Activated T-helper 17 cell treated with anti-CD3 and anti-CD28 coated beads, Interleukin-2, amount 50 U/mL, for 72 hours (primary cell): ENCODE measurements at regions not wholly inside any gene's neighbourhood (a gene's known extent, or its start where the extent isn't known, plus 50 kb on each side); places are given as distances from the start of the nearest gene placed in this dataset.
A peak's percentile ranks its signal among the peaks of the same experiment; 100 is the strongest.
"Not testable (repeated sequence)": the region's sequence is repeated elsewhere in the genome, so short reads cannot be mapped to it uniquely, and the experiment has no call there.

ENCODE experiments used
- ATAC-seq: fragments of 150-1000 bp; cut with Tn5 transposase; replicated peaks from 2 replicates; pipeline ENCODE4 v1.10.0; 2021; ENCODE audit warnings: mild to moderate bottlenecking, moderate library complexity
- H3K27ac Mint-ChIP-seq: one replicate; pipeline ENCODE4 v1.8.0; 2022; ENCODE audit warnings: mixed read lengths
- H3K27me3 Mint-ChIP-seq: one replicate; pipeline ENCODE4 v1.8.0; 2022; ENCODE audit warnings: mixed read lengths
- H3K36me3 Mint-ChIP-seq: one replicate; pipeline ENCODE4 v1.8.0; 2022; ENCODE audit warnings: low read depth, mild to moderate bottlenecking, mixed read lengths
- H3K4me1 Mint-ChIP-seq: one replicate; pipeline ENCODE4 v1.8.0; 2022; ENCODE audit warnings: mixed read lengths
- H3K4me3 Mint-ChIP-seq: one replicate; pipeline ENCODE4 v1.8.0; 2022; ENCODE audit warnings: mild to moderate bottlenecking, mixed read lengths
- H3K9me3 Mint-ChIP-seq: one replicate; pipeline ENCODE4 v1.8.0; 2022; ENCODE audit warnings: mixed read lengths

GRCh38 chr21:6428498-6429092, 4092.8 kb upstream of the TPTE start:
- not testable (repeated sequence) for H3K27ac Mint-ChIP-seq, H3K4me1 Mint-ChIP-seq, H3K27me3 Mint-ChIP-seq, H3K4me3 Mint-ChIP-seq, H3K36me3 Mint-ChIP-seq, ATAC-seq, H3K9me3 Mint-ChIP-seq

GRCh38 chr21:6429924-6430323, 4091.5 kb upstream of the TPTE start:
- H3K4me3 Mint-ChIP-seq, H3K4me1 Mint-ChIP-seq, H3K27me3 Mint-ChIP-seq, H3K27ac Mint-ChIP-seq, ATAC-seq, H3K9me3 Mint-ChIP-seq, H3K36me3 Mint-ChIP-seq: not testable (repeated sequence)

- not testable (repeated sequence) for ATAC-seq, H3K9me3 Mint-ChIP-seq, H3K4me1 Mint-ChIP-seq, H3K4me3 Mint-ChIP-seq, H3K27me3 Mint-ChIP-seq, H3K36me3 Mint-ChIP-seq, H3K27ac Mint-ChIP-seq
Measured at GRCh38 chr21:6433149-6433548, 4088.2 kb upstream of the TPTE start.

- not testable (repeated sequence) for H3K9me3 Mint-ChIP-seq, H3K27me3 Mint-ChIP-seq, ATAC-seq, H3K27ac Mint-ChIP-seq, H3K4me3 Mint-ChIP-seq, H3K4me1 Mint-ChIP-seq, H3K36me3 Mint-ChIP-seq
Measured at GRCh38 chr21:6436205-6436604, 4085.2 kb upstream of the TPTE start.

GRCh38 chr21:6436971-6437833, 4084.2 kb upstream of the TPTE start:
- H3K4me3 Mint-ChIP-seq, H3K27ac Mint-ChIP-seq: not testable (repeated sequence)

GRCh38 chr21:6437834-6438187, 4083.6 kb upstream of the TPTE start:
- H3K9me3 Mint-ChIP-seq, H3K4me3 Mint-ChIP-seq, H3K4me1 Mint-ChIP-seq, H3K36me3 Mint-ChIP-seq, H3K27ac Mint-ChIP-seq, H3K27me3 Mint-ChIP-seq: not testable (repeated sequence)
- ATAC-seq, result peak; percentile 45

More at GRCh38 chr21:6436971-6437833, 4084.2 kb upstream of the TPTE start:
- not testable (repeated sequence) for H3K36me3 Mint-ChIP-seq, H3K4me1 Mint-ChIP-seq, H3K9me3 Mint-ChIP-seq, H3K27me3 Mint-ChIP-seq
- peak; percentile 78 for ATAC-seq

GRCh38 chr21:6439058-6439457, 4082.3 kb upstream of the TPTE start:
- H3K27ac Mint-ChIP-seq, H3K36me3 Mint-ChIP-seq, H3K9me3 Mint-ChIP-seq, H3K27me3 Mint-ChIP-seq, H3K4me3 Mint-ChIP-seq, H3K4me1 Mint-ChIP-seq, ATAC-seq: not testable (repeated sequence)

GRCh38 chr21:6454648-6455340, 4066.6 kb upstream of the TPTE start:
- not testable (repeated sequence) for H3K4me1 Mint-ChIP-seq, H3K27me3 Mint-ChIP-seq, H3K36me3 Mint-ChIP-seq, H3K27ac Mint-ChIP-seq, H3K9me3 Mint-ChIP-seq, H3K4me3 Mint-ChIP-seq, ATAC-seq

GRCh38 chr21:6456011-6456661, 4065.2 kb upstream of the TPTE start:
- H3K4me1 Mint-ChIP-seq, H3K27ac Mint-ChIP-seq, H3K36me3 Mint-ChIP-seq, H3K27me3 Mint-ChIP-seq, H3K9me3 Mint-ChIP-seq, H3K4me3 Mint-ChIP-seq, ATAC-seq: not testable (repeated sequence)

GRCh38 chr21:6459761-6460160, 4061.6 kb upstream of the TPTE start:
- H3K4me1 Mint-ChIP-seq, H3K36me3 Mint-ChIP-seq, H3K9me3 Mint-ChIP-seq, H3K27ac Mint-ChIP-seq, H3K27me3 Mint-ChIP-seq, H3K4me3 Mint-ChIP-seq, ATAC-seq: not testable (repeated sequence)

GRCh38 chr21:6461358-6461757, 4060.0 kb upstream of the TPTE start:
- H3K4me3 Mint-ChIP-seq, H3K9me3 Mint-ChIP-seq, H3K27ac Mint-ChIP-seq, H3K4me1 Mint-ChIP-seq, H3K36me3 Mint-ChIP-seq, H3K27me3 Mint-ChIP-seq, ATAC-seq: not testable (repeated sequence)

GRCh38 chr21:6464419-6464818, 4057.0 kb upstream of the TPTE start:
- not testable (repeated sequence) for H3K36me3 Mint-ChIP-seq, H3K4me3 Mint-ChIP-seq, H3K9me3 Mint-ChIP-seq, H3K27me3 Mint-ChIP-seq, ATAC-seq, H3K27ac Mint-ChIP-seq, H3K4me1 Mint-ChIP-seq

- H3K27me3 Mint-ChIP-seq, H3K36me3 Mint-ChIP-seq, H3K4me3 Mint-ChIP-seq, H3K27ac Mint-ChIP-seq, ATAC-seq, H3K4me1 Mint-ChIP-seq, H3K9me3 Mint-ChIP-seq: not testable (repeated sequence)
Measured at GRCh38 chr21:6466081-6466698, 4055.2 kb upstream of the TPTE start.

- not testable (repeated sequence) for H3K9me3 Mint-ChIP-seq, H3K27ac Mint-ChIP-seq, H3K27me3 Mint-ChIP-seq, H3K4me3 Mint-ChIP-seq, H3K4me1 Mint-ChIP-seq, H3K36me3 Mint-ChIP-seq, ATAC-seq
Measured at GRCh38 chr21:6466707-6467106, 4054.7 kb upstream of the TPTE start.
